SIG-M5 treated with dmso at 0.1 percent for 504 hours (cell line): ENCODE measurements at regions not wholly inside any gene's neighbourhood (a gene's known extent, or its start where the extent isn't known, plus 50 kb on each side); places are given as distances from the start of the nearest gene placed in this dataset.
A peak's percentile ranks its signal among the peaks of the same experiment; 100 is the strongest.

Experiments used
- DNase-seq: peaks from one replicate; lab custom pipeline; 2025; ENCODE audit not compliant: unreplicated experiment; lab: John Stamatoyannopoulos, UW

DNA sequence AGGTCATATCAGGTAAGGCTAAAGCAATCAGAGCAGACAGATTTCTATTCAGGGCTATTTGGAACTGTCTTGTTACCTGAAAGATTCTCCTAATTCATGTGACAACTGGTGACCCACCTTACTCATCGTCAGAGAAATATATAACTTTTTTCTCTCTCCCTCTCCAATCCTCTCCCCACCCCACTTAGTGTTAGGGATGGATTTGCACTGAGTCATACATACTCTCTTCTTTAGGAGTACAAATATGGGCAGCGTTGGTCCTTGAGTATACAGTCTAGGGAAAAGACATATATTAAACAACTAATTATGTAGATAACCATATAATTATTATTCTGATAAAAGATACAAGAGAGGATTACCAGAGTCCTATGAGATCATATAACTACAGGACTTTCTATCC lies 246.3 kb downstream of the HHIPL2 start:
- no peak for DNase-seq

DNA sequence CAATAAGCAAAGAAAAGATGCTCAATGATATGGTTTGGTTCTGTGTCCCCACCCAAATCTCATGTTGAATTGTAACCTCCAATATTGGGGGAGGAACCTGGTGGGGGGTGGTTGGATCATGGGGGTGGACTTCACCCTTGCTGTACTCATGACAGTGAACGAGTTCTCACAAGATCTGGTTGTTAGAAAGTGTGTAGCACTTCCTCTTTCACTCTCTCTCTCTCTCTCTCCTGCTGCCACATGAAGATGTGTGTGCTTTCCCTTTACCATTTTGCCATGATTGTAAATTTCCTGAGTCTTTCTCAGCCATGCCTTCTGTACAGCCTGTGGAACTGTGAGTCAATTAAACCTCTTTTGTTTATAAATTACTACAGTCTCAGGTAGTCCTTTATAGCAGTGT lies 248.4 kb downstream of the HHIPL2 start:
- no peak for DNase-seq

DNA sequence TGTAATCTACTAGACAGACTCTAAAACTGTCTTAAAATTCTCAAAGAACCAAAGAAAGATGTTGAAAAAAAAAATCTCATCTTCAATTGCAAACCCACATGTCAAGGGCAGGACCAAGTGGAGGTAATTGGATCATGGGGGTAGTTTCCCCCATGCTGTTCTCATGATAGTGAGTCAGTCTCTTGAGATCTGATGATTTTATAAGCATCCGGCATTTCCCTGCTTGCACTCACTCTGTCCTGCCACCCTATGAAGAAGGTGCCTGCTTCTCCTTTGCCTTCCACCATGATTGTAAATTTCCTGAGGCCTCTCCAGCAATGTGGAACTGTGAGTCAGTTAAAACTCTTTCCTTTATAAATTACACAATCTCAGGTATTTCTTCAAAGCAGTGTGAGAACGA lies 257.0 kb downstream of the HHIPL2 start:
- DNase-seq, result no peak

DNA sequence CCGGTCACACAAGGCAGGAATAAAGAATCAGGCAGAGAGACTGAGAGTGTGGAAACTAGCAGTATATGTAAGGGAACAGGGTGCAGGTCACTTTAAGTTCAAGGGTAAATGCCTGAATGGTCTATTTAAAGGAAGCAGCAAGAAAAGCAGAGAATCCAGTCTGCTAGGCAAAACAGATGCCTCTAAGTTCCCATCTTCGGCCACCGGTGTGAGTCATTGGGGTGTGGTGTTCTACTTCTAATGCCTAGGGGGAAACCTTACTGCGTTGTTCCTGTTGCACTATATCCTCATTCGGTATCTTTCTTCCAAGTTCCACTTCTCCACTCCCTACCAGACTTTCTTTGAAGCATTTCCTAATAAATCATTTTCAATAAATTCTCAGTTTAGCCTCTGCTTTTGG lies 259.9 kb downstream of the HHIPL2 start:
- peak; percentile 48 for DNase-seq

DNA sequence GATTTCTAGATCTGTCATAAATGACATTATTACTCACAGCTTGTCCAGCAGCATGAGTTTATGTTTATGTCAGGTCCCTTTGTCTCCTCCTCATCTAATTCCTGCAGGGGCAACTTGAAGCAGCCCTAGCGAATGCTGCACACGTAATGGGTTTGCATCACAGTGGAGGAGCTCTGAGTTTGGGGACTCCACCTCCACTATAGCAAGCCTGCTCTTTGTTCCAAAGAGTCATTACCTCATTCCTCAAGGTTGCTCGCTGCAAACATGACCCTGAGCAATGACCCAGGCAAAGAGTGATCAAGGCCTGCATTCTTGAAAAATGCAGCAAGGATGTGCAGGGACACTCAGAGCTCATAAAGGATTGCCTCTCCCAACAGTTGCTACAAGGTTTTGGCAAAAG lies 261.9 kb downstream of the HHIPL2 start:
- no peak for DNase-seq

DNA sequence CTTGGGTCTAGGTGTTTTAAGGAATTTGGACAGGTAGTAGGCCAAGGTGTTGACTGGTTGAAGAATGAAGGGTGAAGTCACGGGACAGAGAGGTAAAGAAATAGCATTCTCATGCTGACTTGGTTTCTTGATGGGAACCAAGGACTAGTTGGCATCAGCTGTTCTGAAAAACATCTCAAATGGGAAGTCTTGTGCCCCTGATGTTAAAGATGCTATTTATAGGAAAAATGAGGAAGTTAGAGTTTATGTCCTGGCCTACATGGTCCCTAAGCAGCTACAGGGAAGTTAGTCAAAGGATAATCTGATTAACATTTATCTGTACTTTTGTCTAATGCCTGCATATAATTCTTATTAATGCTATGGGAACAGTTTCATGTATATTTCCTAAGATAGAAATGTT lies 262.4 kb downstream of the HHIPL2 start:
- peak; percentile 44 for DNase-seq

DNA sequence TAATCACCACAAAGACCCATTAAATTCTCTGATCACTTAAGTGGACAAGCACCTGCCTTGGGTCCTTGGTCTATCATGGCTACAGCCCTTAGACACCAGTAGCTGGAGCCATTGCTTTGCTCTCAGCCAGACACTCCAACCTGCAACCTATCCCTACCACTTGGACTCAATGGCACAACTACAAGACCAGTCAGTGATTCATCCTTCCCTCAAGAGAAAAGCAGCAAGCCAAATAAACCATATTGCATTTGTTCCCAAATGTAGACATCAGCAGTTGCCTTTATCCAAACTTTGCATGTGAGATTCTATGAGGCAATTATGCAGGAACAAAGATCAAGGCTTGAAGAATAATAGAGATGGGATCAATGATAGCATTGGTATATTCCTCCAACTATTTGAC lies 263.4 kb downstream of the HHIPL2 start:
- DNase-seq, result no peak

DNA sequence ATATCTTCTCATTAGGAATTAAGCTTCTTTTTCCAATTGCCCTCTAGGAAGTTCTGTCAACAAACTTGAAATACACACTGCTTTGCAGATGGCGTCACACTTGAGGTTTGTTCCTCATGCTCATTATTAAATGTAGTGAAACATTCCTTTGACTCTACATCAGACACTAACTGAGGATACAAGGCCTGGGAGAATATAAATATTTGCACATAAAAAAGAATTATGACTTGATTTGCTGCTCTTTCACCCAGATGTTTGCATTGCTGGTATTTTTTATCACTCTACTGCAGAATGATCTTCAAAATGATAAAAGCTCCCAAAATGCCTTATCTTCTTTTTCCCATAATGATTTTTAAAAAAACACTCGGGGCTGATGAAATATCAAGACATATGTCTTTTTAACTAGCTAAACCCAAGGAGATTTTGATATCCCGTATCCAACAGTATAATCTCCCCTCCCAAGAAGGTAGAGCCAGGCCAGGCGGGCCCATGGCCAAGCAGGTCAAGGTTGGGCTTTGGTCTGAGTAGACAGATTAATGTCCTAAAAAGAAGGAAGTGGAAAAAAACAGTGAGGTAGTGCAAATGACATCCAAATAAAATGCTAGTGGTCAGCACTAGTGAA lies 264.6 kb downstream of the HHIPL2 start:
- no peak for DNase-seq

DNA sequence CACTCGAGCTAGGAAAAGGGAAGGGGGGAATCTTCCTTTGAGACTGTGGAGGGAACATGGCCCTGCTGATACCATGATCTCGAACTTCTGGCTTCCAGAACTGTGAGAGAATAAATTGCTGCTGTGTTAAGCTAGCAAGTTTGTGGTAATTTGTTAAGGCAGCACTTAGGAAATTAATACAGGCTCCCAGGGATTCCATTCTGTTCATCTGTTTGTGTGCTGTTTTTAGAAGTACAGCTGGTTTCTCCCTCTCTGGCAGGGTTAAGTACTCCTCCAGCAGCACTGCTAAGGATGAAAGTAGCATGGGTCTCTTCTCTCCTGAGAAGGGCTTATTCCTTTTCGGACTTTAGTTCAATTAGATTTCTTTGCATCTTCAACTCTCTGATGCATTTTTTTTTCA lies 268.3 kb downstream of the HHIPL2 start:
- DNase-seq, result no peak

DNA sequence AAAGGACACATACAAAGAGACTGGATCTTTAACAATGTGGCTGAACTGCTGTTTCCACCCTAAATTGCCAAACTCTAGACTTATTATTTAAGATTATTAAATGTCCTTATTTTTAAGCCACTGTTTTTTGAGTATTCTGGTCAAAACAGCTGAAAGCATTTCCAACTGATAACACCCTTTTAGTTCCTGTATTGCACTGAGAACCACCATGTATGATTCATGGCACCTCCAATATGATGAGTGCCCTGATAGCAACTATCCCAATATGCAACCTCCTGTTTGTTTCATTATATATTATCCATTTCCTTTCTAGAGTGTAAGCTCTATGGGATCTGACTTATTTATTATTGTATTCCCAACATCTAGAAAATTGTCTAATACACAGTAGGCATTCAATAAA lies 269.4 kb downstream of the HHIPL2 start:
- no peak for DNase-seq

DNA sequence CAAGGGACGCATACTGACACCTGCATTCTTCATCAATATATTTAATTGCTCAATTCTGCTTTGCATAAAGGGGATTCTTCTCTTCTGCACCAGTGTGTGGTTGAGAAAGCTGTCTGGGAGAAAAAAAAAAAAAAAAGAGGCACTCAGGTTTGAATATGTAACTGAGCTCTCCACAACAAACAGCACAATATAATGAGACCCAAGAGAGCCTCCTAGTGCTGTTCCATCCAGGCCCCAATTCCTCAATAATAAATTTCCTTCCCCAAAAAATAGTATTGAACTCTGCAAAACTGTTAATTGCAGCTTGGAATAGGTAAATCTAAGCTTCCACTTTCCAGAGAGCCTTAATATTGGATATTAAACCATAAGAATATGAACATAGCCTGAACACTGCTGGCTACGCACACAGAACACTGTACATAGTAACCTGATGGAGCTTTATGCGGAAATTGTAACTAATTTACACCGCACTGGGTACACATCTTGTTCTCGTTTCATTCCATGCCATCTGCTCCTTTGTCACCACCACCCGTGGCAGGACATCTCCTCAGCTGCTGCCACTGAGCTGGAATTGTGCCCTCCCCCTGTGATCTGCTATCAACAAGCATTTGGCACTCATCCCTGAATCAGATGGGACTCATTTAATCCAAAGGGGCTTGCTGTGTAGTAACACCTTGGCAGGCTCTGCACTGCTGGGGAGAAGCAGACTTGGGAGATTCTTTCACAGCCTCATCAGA lies 272.0 kb downstream of the HHIPL2 start:
- no peak for DNase-seq

DNA sequence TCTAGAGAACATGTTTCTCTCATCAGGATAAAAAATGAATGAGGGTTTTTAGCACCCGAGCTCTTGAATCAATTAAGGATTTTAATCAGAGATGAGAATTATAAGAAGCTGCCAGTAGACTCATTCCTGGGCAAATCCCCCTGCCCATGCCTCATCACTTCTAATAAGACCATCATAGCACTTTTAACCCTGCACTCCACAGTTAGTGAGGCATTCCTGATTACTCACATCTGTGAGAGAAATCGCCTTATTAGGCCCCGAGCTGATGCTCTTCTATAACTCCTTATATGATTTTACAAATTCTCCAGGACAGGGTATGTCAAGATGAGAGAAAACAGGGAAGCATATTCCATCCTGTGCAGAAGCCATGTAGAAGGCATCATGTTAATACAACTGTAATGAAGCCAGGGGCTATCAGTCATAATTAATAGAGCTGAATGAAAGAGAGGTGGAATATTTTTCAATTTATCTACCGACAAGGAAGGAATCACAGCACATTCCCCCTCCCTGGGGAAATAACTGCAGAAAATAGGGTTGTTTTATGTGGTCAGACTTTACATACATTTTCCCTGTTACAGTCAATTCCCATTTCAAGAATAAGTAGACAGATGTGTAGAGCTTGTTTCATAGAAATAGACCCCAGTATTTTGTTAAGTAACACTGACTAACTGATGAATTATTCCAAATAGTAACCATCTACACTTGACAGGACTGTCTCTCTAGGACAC lies 272.7 kb downstream of the HHIPL2 start:
- DNase-seq, result no peak

DNA sequence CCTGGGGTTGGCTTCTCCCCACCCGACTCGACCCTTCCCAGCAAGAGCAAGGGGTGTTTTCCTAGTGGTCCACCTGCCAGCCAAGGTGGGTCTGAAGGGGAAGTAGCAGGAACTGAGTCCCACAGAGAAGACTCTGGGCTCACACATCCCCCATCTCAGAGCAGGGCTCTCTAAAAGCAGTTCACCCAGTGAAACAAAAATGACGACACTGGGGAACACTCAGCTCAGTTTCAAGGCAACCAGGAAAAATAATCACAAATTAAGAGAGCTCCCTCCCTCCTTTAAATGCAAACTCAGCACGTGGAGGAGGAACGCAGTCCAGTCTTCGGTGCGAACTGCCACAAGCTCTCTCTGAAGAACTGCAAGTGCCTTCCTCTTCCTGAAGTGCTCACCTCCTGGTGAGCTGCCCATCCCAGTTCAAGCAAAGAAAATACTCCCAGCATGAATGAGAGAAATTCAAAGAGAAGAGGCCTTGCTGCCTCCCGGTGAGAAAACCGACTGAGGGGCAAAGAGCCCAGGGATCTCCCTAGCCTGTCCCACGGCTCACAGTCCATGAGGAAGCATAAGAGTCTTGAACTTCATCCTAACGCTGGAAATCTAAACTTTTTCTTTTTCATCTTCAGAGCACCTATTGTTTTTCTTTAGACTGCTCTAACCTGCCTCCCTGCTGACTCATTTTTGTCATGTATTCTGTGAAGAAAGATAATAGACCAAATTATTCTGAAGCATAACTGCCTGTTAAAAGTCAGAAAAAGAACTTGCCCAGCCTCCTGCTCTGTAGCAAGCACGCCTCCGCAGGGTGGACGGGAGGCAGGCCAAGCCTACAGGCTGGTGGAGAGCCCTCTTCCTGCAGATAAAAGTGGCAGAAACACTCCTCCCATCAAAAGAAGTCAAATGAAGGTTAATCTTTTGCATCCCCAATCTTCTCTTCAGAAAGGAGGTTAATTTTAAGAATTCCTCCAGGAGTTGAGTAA lies 281.4 kb downstream of the HHIPL2 start:
- DNase-seq, result no peak

DNA sequence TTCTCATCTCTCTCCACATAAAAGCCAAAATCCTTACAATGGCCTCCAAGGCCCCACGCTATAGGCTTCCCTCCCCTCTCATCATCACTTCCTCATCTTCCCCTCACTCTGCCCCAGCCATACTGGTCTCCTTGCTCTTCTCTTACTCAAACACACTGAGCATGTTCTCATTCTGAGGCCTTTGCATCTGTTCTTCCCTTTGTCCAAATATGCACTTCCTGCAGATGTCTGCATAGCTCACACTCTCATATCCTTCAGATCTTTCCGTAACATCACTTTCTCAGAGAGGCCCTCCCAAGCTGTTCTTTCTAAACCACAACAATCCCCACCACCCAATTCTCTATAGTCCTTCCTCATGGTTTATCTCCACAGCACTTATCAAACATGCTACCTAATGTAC lies 284.1 kb downstream of the HHIPL2 start:
- DNase-seq, result no peak

DNA sequence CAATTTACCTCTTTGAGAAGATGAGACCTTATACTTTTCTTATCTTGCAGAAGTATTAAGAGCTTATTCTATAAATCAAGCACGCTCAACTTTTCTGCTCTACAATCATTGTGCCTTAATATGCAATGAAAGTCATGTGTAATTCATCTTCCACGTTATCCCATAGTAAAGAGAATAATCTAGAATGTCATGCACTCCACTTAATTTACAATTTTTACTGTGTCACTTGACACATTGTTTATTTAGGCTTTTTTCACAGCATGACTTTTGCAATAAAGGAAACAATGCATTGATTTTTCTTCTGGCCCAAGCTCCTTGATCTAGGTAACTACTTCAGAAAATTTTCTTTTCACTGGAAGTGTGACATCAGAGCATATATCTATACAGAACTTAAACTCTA lies 290.9 kb downstream of the HHIPL2 start:
- DNase-seq, result no peak

DNA sequence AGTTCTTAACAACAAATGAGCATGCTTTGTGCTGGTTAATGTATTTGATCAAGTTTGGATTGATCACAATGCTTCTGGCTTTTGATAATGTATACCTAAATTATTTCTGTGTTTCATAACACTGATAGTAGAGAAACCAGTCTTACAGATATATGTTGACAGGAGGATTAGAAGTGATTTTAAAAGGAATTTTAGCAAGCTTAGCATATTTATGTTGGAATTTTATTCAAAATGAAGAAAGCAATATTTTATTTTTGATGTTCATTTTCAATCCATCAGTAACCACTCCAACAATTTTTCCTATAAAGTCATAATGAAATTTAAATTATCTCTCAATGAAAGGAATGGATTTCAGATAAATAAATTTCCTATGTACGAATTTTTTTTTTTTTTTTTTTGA lies 291.8 kb downstream of the HHIPL2 start:
- no peak for DNase-seq

DNA sequence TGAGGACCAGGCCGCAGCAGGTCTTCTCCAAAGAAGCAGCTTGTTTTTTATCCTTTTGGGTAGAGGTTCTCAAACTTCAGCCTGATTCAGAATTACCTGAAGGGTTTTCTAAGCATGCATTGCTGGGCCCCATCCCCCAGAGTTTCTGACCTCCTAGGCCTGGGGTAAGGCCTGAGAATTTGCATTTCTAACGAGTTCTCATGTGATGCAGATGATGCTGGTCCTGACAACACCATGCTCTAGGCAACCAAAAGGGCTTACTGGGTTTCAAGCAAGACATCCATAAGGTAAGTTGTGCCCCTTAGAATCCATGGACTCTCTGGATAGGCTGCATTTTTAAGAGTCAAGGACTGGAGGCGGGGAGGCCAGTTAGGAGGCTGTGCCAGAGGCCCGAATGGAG lies 295.1 kb downstream of the HHIPL2 start:
- DNase-seq, result no peak

DNA sequence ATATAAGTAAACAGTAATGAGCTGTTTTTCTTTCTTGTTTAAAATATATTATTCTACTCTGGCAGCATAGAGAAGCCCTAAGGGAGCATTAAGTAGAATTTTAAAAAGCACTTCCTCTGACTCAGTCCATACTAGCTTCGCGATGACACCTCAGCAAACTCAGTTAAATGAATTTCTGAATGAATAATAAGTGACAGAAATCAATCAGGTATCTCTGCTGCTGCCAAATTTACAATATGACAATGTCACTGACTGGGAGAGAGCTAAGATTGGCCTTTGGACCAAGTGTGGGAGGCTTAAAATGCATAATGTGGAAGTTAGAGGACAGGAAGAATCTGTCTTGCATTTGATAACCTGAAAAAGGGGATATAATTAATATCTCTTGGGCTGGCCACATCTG lies 296.1 kb downstream of the HHIPL2 start:
- no peak for DNase-seq

DNA sequence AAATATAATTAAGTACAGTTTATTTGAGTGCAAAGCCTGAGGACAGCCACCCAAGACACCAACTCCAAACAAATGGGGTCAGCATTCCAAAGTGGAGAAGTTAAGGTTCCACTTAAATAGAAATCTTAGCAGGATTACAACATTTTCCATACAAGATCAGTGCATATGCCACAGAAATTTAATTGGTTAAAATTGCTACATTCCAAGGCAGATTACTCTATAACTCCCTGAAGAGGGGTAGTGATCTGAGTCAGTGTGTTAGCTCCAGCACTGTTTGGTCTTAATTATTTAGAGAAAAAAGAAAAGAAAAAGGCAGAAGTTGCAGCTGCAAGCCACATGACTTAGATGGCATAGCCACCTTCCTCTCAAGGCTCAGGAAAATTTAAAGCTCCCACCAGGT lies 297.5 kb downstream of the HHIPL2 start:
- no peak for DNase-seq

DNA sequence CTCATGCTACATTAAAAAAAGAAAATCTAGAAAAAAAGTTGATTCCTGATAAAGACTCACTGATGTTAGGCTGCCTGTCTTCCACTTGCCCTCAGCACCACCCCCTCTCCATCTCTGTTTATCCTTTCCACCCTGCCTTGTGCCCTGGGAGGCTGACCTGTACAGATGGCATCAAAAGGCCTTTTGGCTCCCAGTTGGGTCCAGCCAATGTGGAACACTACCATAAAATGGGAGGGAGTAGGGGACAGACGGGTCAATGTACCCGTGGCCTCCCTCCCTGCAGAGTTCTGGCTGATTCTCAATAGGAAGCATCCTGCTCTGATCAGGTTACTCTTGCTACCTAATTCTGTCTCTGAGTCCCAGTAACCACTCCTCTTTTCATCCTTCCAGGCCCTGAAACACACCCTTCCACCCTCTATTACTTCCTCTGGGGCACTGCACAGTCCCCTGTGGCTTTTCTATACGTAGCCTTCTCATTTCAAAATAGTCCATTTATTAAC lies 300.0 kb downstream of the HHIPL2 start:
- no peak for DNase-seq

DNA sequence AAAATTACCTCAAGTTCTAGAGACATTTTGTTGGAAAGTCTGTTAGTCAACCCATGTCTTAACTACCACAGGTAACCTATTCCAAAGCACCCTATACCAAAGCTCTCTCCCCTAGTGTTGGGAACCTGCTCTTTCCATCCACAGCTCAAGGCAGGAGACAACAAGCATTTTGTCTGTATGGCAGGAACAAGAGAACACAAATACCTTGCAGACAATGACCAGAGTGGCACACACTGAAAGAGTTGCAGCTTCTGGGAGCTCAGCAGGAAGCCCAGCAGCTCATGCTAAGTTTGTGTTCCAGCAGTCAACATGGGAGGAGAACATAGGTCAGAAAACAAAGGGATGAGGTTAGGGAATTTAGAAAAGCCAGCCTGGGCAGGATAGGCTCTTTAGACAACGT lies 300.8 kb downstream of the HHIPL2 start:
- no peak for DNase-seq
